ENCODE measurements at regions not wholly inside any gene's neighbourhood (a gene's known extent, or its start where the extent isn't known, plus 50 kb on each side); places are given as distances from the start of the nearest gene placed in this dataset.

DNA sequence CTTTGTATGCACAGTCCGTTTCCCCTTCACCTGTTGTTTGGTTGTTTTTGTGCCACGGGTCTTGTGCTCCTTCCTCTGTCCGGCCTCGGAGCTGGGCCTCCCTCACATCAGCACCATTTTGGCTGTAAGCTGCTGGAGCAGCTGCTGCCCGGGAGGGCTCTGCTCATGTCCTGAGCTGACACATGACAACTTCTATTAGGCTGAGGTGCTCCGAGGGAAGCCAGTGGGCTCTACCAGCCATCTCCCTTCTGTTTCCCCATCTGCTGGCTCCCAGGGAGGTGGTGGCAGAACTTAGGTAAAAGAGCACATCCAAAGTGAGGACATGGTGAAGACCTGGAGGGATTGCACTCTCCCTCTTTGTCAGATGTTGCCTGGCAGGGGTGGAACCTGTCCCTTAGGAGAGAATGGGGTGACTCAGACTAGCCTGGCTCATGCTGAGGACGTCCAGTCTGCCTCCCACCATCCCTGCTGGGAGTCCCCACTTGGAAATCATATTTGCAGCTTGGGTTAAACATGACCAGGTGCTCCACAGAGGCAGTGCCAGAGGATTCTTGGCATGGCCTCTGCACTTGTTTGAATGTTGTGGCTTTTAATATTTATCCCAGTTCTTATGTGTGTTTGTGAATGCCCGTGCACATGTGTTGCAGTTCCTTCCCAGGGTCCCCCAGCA lies 49.8 kb upstream of the TNP1 start:
- TF ChIP-seq EZH2 (IDR thresholded peaks at IDR 0.05; ENCODE audit: borderline replicate concordance, low read depth, low read length, severe bottlenecking): no peak
- TF ChIP-seq, protein P1, sequence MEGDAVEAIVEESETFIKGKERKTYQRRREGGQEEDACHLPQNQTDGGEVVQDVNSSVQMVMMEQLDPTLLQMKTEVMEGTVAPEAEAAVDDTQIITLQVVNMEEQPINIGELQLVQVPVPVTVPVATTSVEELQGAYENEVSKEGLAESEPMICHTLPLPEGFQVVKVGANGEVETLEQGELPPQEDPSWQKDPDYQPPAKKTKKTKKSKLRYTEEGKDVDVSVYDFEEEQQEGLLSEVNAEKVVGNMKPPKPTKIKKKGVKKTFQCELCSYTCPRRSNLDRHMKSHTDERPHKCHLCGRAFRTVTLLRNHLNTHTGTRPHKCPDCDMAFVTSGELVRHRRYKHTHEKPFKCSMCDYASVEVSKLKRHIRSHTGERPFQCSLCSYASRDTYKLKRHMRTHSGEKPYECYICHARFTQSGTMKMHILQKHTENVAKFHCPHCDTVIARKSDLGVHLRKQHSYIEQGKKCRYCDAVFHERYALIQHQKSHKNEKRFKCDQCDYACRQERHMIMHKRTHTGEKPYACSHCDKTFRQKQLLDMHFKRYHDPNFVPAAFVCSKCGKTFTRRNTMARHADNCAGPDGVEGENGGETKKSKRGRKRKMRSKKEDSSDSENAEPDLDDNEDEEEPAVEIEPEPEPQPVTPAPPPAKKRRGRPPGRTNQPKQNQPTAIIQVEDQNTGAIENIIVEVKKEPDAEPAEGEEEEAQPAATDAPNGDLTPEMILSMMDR (IDR thresholded peaks at IDR 0.05; ENCODE audit: borderline replicate concordance, extremely low read depth, low read length, poor library complexity, severe bottlenecking): no peak
